Neural progenitor cell (in vitro differentiated cells): ENCODE measurements at regions not wholly inside any gene's neighbourhood (a gene's known extent, or its start where the extent isn't known, plus 50 kb on each side); places are given as distances from the start of the nearest gene placed in this dataset.

Experiments
- DNase-seq: peaks from one replicate; pipeline ENCODE4 v3.0.0-alpha.2; 2016; ENCODE audit warnings: low spot score
- H2AFZ ChIP-seq: fragments of 200-600 bp; sonication (generic); replicated peaks from 2 replicates; pipeline ENCODE4 v1.6.1; 2016; ENCODE audit warnings: antibody characterized with exemption
- H3F3A ChIP-seq: fragments of 200-600 bp; sonication (generic); 2 replicates; pipeline ENCODE4 v1.6.1; 2016; ENCODE audit warnings: antibody characterized with exemption, low read depth
- H3K27ac ChIP-seq: fragments of 200-600 bp; sonication (generic); 2 replicates; pipeline ENCODE4 v1.5.1; 2016; ENCODE audit warnings: mild to moderate bottlenecking
- H3K27me3 ChIP-seq: fragments of 200-600 bp; sonication (generic); 2 replicates; pipeline ENCODE4 v1.6.1; 2016; ENCODE audit warnings: mild to moderate bottlenecking, moderate library complexity
- H3K36me3 ChIP-seq: fragments of 200-600 bp; sonication (generic); 2 replicates; pipeline ENCODE4 v1.5.1; 2016
- H3K4me1 ChIP-seq: fragments of 200-600 bp; sonication (generic); 2 replicates; pipeline ENCODE4 v1.6.1; 2016; ENCODE audit warnings: mixed run types
- H3K4me2 ChIP-seq: fragments of 200-600 bp; sonication (generic); 2 replicates; pipeline ENCODE4 v1.6.1; 2016
- H3K4me3 ChIP-seq: fragments of 200-600 bp; sonication (generic); 2 replicates; pipeline ENCODE4 v1.5.1; 2016
- H3K79me2 ChIP-seq: fragments of 200-600 bp; sonication (generic); 2 replicates; pipeline ENCODE4 v1.6.1; 2016; ENCODE audit warnings: low read depth
- H3K9ac ChIP-seq: fragments of 200-600 bp; sonication (generic); 2 replicates; pipeline ENCODE4 v1.6.1; 2016
- H3K9me3 ChIP-seq: fragments of 200-600 bp; sonication (generic); 2 replicates; pipeline ENCODE4 v1.5.1; 2016; ENCODE audit warnings: low read depth
- H4K20me1 ChIP-seq: fragments of 200-600 bp; sonication (generic); 2 replicates; pipeline ENCODE4 v1.6.1; 2016; ENCODE audit warnings: low read depth
- H3K27ac Mint-ChIP-seq: 3 replicates; pipeline ENCODE4 v1.8.0; 2021; ENCODE audit warnings: mixed read lengths
- H3K27me3 Mint-ChIP-seq: 2 replicates; pipeline ENCODE4 v1.8.0; 2022; ENCODE audit warnings: low read depth, mild to moderate bottlenecking, inconsistent platforms, moderate library complexity, mixed read lengths; ENCODE audit not compliant: insufficient read depth
- H3K36me3 Mint-ChIP-seq: 3 replicates; pipeline ENCODE4 v1.8.0; 2021; ENCODE audit warnings: mixed read lengths
- H3K4me1 Mint-ChIP-seq: 3 replicates; pipeline ENCODE4 v1.8.0; 2021; ENCODE audit warnings: mixed read lengths
- H3K4me3 Mint-ChIP-seq: 3 replicates; pipeline ENCODE4 v1.8.0; 2021; ENCODE audit warnings: mild to moderate bottlenecking, moderate library complexity, mixed read lengths
- H3K9me3 Mint-ChIP-seq: 3 replicates; pipeline ENCODE4 v1.8.0; 2020; ENCODE audit warnings: mixed read lengths
- CTCF ChIP-seq: fragments of 200-600 bp; sonication (generic); IDR thresholded peaks from 2 replicates; pipeline ENCODE4 v1.5.1; 2017; ENCODE audit warnings: antibody characterized with exemption, mild to moderate bottlenecking
- EZH2 ChIP-seq: fragments of 200-600 bp; sonication (generic); IDR thresholded peaks from 2 replicates; pipeline ENCODE4 v1.6.1; 2017; ENCODE audit warnings: antibody characterized with exemption, mild to moderate bottlenecking, moderate library complexity
- EZH2phosphoT487 ChIP-seq: fragments of 200-600 bp; sonication (generic); IDR thresholded peaks from 2 replicates; pipeline ENCODE4 v1.6.1; 2017; ENCODE audit warnings: antibody characterized with exemption

GRCh38 chr2:126253669-126254068 is 402.3 kb upstream of the GYPC start:
- H3K9me3 Mint-ChIP-seq = peaks cover 2% of the 10 kb centered on the region
- no peaks in the 10 kb centered on the region for H3K4me1 Mint-ChIP-seq
- Histone ChIP-seq H3K27me3 (no peaks in the 10 kb centered on the region), H3K79me2 (no peaks in the 10 kb centered on the region), H3K27ac (no peak overlapping the region), H3K9ac (no peak overlapping the region), H2AFZ (no peak overlapping the region), H3K4me3 (no peak overlapping the region), H3K9me3 (no peaks in the 10 kb centered on the region), H3K36me3 (no peaks in the 10 kb centered on the region), H3F3A (no peaks in the 10 kb centered on the region), H3K4me2 (no peak overlapping the region), H4K20me1 (no peaks in the 10 kb centered on the region), H3K4me1 (no peaks in the 10 kb centered on the region)
- no peak for TF ChIP-seq EZH2phosphoT487
- no peak for TF ChIP-seq CTCF
- TF ChIP-seq EZH2 = no peak
- H3K36me3 Mint-ChIP-seq = no peaks in the 10 kb centered on the region
- no peak for DNase-seq
- H3K27me3 Mint-ChIP-seq = peaks cover 5% of the 10 kb centered on the region
- H3K27ac Mint-ChIP-seq = no peak overlapping the region
- H3K4me3 Mint-ChIP-seq = no peak overlapping the region

- no peaks in the 10 kb centered on the region for H3K36me3 Mint-ChIP-seq
- no peaks in the 10 kb centered on the region for H3F3A ChIP-seq
- H3K79me2 ChIP-seq = no peaks in the 10 kb centered on the region
- no peak for TF ChIP-seq CTCF
- TF ChIP-seq EZH2 = no peak
- no peak for TF ChIP-seq EZH2phosphoT487
- no peak for DNase-seq
- no peak overlapping the region for H2AFZ ChIP-seq
- H3K27me3 Mint-ChIP-seq = no peaks in the 10 kb centered on the region
- H4K20me1 ChIP-seq = no peaks in the 10 kb centered on the region
- peaks cover 4% of the 10 kb centered on the region for H3K27me3 ChIP-seq
- H3K4me2 ChIP-seq = no peak overlapping the region
- H3K4me3 ChIP-seq = no peak overlapping the region
- no peak overlapping the region for H3K9ac ChIP-seq
- no peaks in the 10 kb centered on the region for H3K36me3 ChIP-seq
- H3K9me3 ChIP-seq = no peaks in the 10 kb centered on the region
- no peaks in the 10 kb centered on the region for H3K9me3 Mint-ChIP-seq
- H3K27ac Mint-ChIP-seq = no peak overlapping the region
- H3K4me3 Mint-ChIP-seq = no peak overlapping the region
- H3K27ac ChIP-seq = no peak overlapping the region
- no peaks in the 10 kb centered on the region for H3K4me1 ChIP-seq
- H3K4me1 Mint-ChIP-seq = no peaks in the 10 kb centered on the region
Observed at GRCh38 chr2:126264625-126265024, 391.3 kb upstream of the GYPC start.

GRCh38 chr2:126269911-126270310 is 386.0 kb upstream of the GYPC start:
- no peaks in the 10 kb centered on the region for H4K20me1 ChIP-seq
- H3K27me3 ChIP-seq = peaks cover 4% of the 10 kb centered on the region
- H3K9me3 ChIP-seq = no peaks in the 10 kb centered on the region
- Mint-ChIP-seq H3K9me3 (no peaks in the 10 kb centered on the region), H3K27me3 (no peaks in the 10 kb centered on the region), H3K36me3 (no peaks in the 10 kb centered on the region), H3K27ac (no peak overlapping the region), H3K4me3 (no peak overlapping the region), H3K4me1 (no peaks in the 10 kb centered on the region)
- no peaks in the 10 kb centered on the region for H3K36me3 ChIP-seq
- H3K4me2 ChIP-seq = no peak overlapping the region
- H2AFZ ChIP-seq = no peak overlapping the region
- no peak overlapping the region for H3K27ac ChIP-seq
- H3K4me1 ChIP-seq = no peaks in the 10 kb centered on the region
- H3K4me3 ChIP-seq = no peak overlapping the region
- TF ChIP-seq EZH2 = no peak
- TF ChIP-seq CTCF = no peak
- TF ChIP-seq EZH2phosphoT487 = no peak
- no peaks in the 10 kb centered on the region for H3K79me2 ChIP-seq
- DNase-seq = no peak
- no peaks in the 10 kb centered on the region for H3F3A ChIP-seq
- H3K9ac ChIP-seq = no peak overlapping the region

GRCh38 chr2:126270587-126270986 is 385.4 kb upstream of the GYPC start:
- Histone ChIP-seq H3K4me1 (no peaks in the 10 kb centered on the region), H3K27me3 (peaks cover 4% of the 10 kb centered on the region), H3K4me3 (no peak overlapping the region), H3K79me2 (no peaks in the 10 kb centered on the region), H3K9ac (no peak overlapping the region), H3K4me2 (no peak overlapping the region), H3K36me3 (no peaks in the 10 kb centered on the region), H3K9me3 (no peaks in the 10 kb centered on the region), H2AFZ (no peak overlapping the region), H3F3A (no peaks in the 10 kb centered on the region), H4K20me1 (no peaks in the 10 kb centered on the region), H3K27ac (no peak overlapping the region)
- no peaks in the 10 kb centered on the region for H3K9me3 Mint-ChIP-seq
- no peaks in the 10 kb centered on the region for H3K4me1 Mint-ChIP-seq
- no peak overlapping the region for H3K27ac Mint-ChIP-seq
- DNase-seq = no peak
- TF ChIP-seq CTCF (no peak), EZH2phosphoT487 (no peak), EZH2 (no peak)
- H3K4me3 Mint-ChIP-seq = no peak overlapping the region
- no peaks in the 10 kb centered on the region for H3K27me3 Mint-ChIP-seq
- no peaks in the 10 kb centered on the region for H3K36me3 Mint-ChIP-seq
